SK-N-SH (cell line): ENCODE measurements at regions not wholly inside any gene's neighbourhood (a gene's known extent, or its start where the extent isn't known, plus 50 kb on each side); places are given as distances from the start of the nearest gene placed in this dataset.

Experiments
- CTCF ChIA-PET: fragments of 300-600, 350-600 bp; formaldehyde crosslinking; extraction: SDS; loops from one replicate; lab custom pipeline; 2021; lab: Yijun Ruan, JAX
- POLR2A ChIA-PET: fragments of 350-600 bp; sonication (Branson Sonifier 250); formaldehyde crosslinking; extraction: SDS; loops from one replicate; lab custom pipeline; 2020; ENCODE audit warnings: antibody characterized with exemption, inconsistent platforms; lab: Yijun Ruan, JAX
- DNase-seq: peaks from one replicate; pipeline ENCODE4 v3.0.0; 2012
- H2AFZ ChIP-seq: fragments of 200-600 bp; sonication (generic); 2 replicates; pipeline ENCODE4 v1.8.1; 2016; ENCODE audit warnings: antibody characterized with exemption, mild to moderate bottlenecking, low read depth
- H3F3A ChIP-seq: fragments of 200-600 bp; sonication (generic); replicated peaks from 2 replicates; pipeline ENCODE3; 2016; ENCODE audit warnings: antibody characterized with exemption, mild to moderate bottlenecking; ENCODE audit not compliant: insufficient read depth
- H3K27ac ChIP-seq, 2 experiments: fragments of 200-500 bp in 1 of 2; fragments of 200-600 bp in 1 of 2; sonication (Bioruptor generic) in 1 of 2; sonication (generic), shearing (Covaris generic) in 1 of 2; 2 replicates each; pipeline versions ENCODE4 v1.5.1 to v1.6.1; 2014 to 2016; ENCODE audit warnings: low read depth in 2 of 2, inconsistent platforms in 1 of 2, low read length in 1 of 2, mild to moderate bottlenecking in 1 of 2, mixed read lengths in 1 of 2
- H3K27me3 ChIP-seq: fragments of 200-600 bp; sonication (generic), shearing (Covaris generic); 2 replicates; pipeline ENCODE4 v1.6.1; 2016; ENCODE audit warnings: mixed run types; ENCODE audit not compliant: insufficient read depth
- H3K36me3 ChIP-seq, 2 experiments: fragments of 200-500 bp in 1 of 2; fragments of 200-600 bp in 1 of 2; sonication (Bioruptor generic) in 1 of 2; sonication (generic) in 1 of 2; replicated peaks in 1 of 2; 2 replicates each; pipeline versions ENCODE3 to v1.5.1; 2014 to 2016; ENCODE audit warnings: low read length in 1 of 2, mild to moderate bottlenecking in 1 of 2; ENCODE audit not compliant: insufficient read depth in 2 of 2, control insufficient read depth in 1 of 2
- H3K4me1 ChIP-seq, 2 experiments: fragments of 200-500 bp in 1 of 2; fragments of 200-600 bp in 1 of 2; sonication (Bioruptor generic) in 1 of 2; sonication (generic), shearing (Covaris generic) in 1 of 2; 2 replicates each; pipeline versions ENCODE4 v1.5.1 to v1.6.1; 2014 to 2016; ENCODE audit warnings: low read depth in 1 of 2, low read length in 1 of 2, mixed run types in 1 of 2; ENCODE audit not compliant: insufficient read depth in 2 of 2, control insufficient read depth in 1 of 2
- H3K4me2 ChIP-seq: fragments of 200-600 bp; sonication (generic), shearing (Covaris generic); 2 replicates; pipeline ENCODE4 v1.6.1; 2017; ENCODE audit warnings: mixed run types
- H3K4me3 ChIP-seq, 2 experiments: fragments of 200-500 bp in 1 of 2; fragments of 200-600 bp in 1 of 2; sonication (Bioruptor generic) in 1 of 2; sonication (generic), shearing (Covaris generic) in 1 of 2; 2 replicates each; pipeline versions ENCODE4 v1.5.1 to v1.8.1; 2014 to 2016; ENCODE audit warnings: low read depth in 2 of 2, inconsistent platforms in 1 of 2, low read length in 1 of 2, mild to moderate bottlenecking in 1 of 2, mixed read lengths in 1 of 2, moderate library complexity in 1 of 2
- H3K79me2 ChIP-seq: fragments of 200-600 bp; sonication (generic); 2 replicates; pipeline ENCODE4 v1.8.1; 2017; ENCODE audit warnings: mild to moderate bottlenecking; ENCODE audit not compliant: insufficient read depth
- H3K9ac ChIP-seq: fragments of 200-600 bp; sonication (generic); 2 replicates; pipeline ENCODE4 v1.6.1; 2017; ENCODE audit warnings: mixed run types
- H3K9me2 ChIP-seq: fragments of 200-600 bp; sonication (generic); 2 replicates; pipeline ENCODE4 v1.6.1; 2017; ENCODE audit warnings: mixed run types
- H3K9me3 ChIP-seq: fragments of 200-600 bp; sonication (generic); 2 replicates; pipeline ENCODE4 v1.6.1; 2017; ENCODE audit warnings: mixed run types, mild to moderate bottlenecking, moderate library complexity
- H4K20me1 ChIP-seq: fragments of 200-600 bp; sonication (generic); 2 replicates; pipeline ENCODE4 v1.6.1; 2017; ENCODE audit warnings: mild to moderate bottlenecking, mixed run types; ENCODE audit not compliant: insufficient read depth
- CHD2 ChIP-seq: fragments of 150-350 bp; IDR thresholded peaks from 2 replicates; pipeline ENCODE4 v1.6.1; 2018; ENCODE audit warnings: low read length; ENCODE audit not compliant: partially characterized antibody
- EP300 ChIP-seq, 2 experiments: IDR thresholded peaks; 2 replicates each; pipeline versions ENCODE4 v1.4.0 to v1.6.1; 2012; ENCODE audit warnings: borderline replicate concordance in 1 of 2, low read depth in 1 of 2, low read length in 1 of 2
- FOXJ3 ChIP-seq: sonication (generic); formaldehyde crosslinking; IDR thresholded peaks from 2 replicates; pipeline ENCODE4 v1.5.1; 2020; ENCODE audit warnings: mild to moderate bottlenecking, missing genetic modification reagents
- GATA2 ChIP-seq: sonication (generic); formaldehyde crosslinking; IDR thresholded peaks from 2 replicates; pipeline ENCODE4 v1.5.0; 2020; ENCODE audit warnings: mild to moderate bottlenecking, missing genetic modification reagents
- IRF3 ChIP-seq: fragments of 150-350 bp; IDR thresholded peaks from 2 replicates; pipeline ENCODE4 v1.6.1; 2016; ENCODE audit warnings: mild to moderate bottlenecking, low read depth, low read length
- JUND ChIP-seq: IDR thresholded peaks from 2 replicates; pipeline ENCODE4 v1.4.0; 2012
- MEF2A ChIP-seq: IDR thresholded peaks from 2 replicates; pipeline ENCODE4 v1.4.0; 2012; ENCODE audit warnings: low read depth, borderline replicate concordance
- MXI1 ChIP-seq: IDR thresholded peaks from 2 replicates; pipeline ENCODE4 v1.6.1; 2012; ENCODE audit warnings: mild to moderate bottlenecking, low read depth, low read length, improper control_type of control experiment
- NFIC ChIP-seq: IDR thresholded peaks from 2 replicates; pipeline ENCODE4 v1.4.0; 2012; ENCODE audit warnings: borderline replicate concordance
- POLR2AphosphoS5 ChIP-seq: IDR thresholded peaks from 2 replicates; pipeline ENCODE4 v1.6.1; 2012; ENCODE audit warnings: low read depth, low read length
- RFX5 ChIP-seq: IDR thresholded peaks from 2 replicates; pipeline ENCODE4 v1.6.1; 2012; ENCODE audit warnings: mild to moderate bottlenecking, improper control_type of control experiment, low read length
- SIN3A ChIP-seq: IDR thresholded peaks from 2 replicates; pipeline ENCODE4 v1.6.1; 2012; ENCODE audit warnings: low read depth, mild to moderate bottlenecking, low read length, moderate library complexity, borderline replicate concordance
- SMC3 ChIP-seq: IDR thresholded peaks from 2 replicates; pipeline ENCODE4 v1.6.1; 2012; ENCODE audit warnings: low read depth, low read length, improper control_type of control experiment
- TCF12 ChIP-seq: IDR thresholded peaks from 2 replicates; pipeline ENCODE4 v1.4.0; 2012
- TEAD4 ChIP-seq: IDR thresholded peaks from 2 replicates; pipeline ENCODE4 v1.4.0; 2012; ENCODE audit warnings: mild to moderate bottlenecking, borderline replicate concordance; ENCODE audit not compliant: insufficient read depth
- USF1 ChIP-seq: IDR thresholded peaks from 2 replicates; pipeline ENCODE4 v1.4.0; 2012; ENCODE audit warnings: low read depth, borderline replicate concordance
- WGBS: methylation state at CpG from one replicate; pipeline ENCODE4 v1.1.6; 2017; ENCODE audit warnings: low lambda C conversion rate; 5-methylcytosine and 5-hydroxymethylcytosine counted together
- TF ChIP-seq, protein P1 (sequence below): fragments of 200-600 bp; sonication (generic); IDR thresholded peaks from 2 replicates; pipeline ENCODE4 v1.6.1; 2017; ENCODE audit warnings: antibody characterized with exemption, mild to moderate bottlenecking, moderate library complexity
- TF ChIP-seq, protein P2 (sequence below): IDR thresholded peaks from 2 replicates; pipeline ENCODE4; 2012
- TF ChIP-seq, protein P3 (sequence below): fragments of 150-350 bp; IDR thresholded peaks from 2 replicates; pipeline ENCODE4 v1.6.1; 2017; ENCODE audit warnings: antibody characterized with exemption, low read length, low read depth, borderline replicate concordance

DNA sequence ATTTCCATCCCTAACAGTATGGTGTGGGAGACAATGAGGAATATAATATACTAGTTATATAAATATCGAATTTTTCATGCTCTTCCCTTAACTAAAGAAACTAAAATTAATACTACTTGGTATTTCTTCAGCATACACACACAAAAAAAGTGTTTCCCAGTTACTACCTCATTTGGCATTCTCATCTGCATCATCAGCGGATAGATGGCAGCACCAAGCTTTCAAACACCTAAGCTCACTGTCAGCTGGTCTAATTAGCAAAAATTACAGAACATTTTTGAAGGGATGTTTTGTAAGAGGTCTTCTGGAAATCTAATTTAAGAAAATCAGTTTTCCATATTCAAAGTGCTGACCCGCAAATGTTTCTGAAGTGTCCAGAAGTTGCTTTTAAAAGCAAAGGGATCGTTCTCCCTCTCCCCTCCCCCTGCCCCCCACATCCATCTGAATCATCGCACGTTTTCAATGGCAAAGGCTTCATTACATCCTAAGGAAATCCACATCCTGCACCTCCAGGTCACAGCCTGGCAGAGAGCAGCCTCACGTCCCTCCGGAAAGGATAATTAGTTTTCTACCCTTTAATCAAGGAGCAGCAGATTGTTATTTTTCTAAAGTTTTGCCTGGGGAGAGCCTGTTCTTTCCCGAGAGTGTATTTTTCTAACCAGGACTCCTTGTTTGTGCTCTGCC is 86.1 kb upstream of the SPATA12 start:
- Histone ChIP-seq H3K27me3 (no peaks in the 10 kb centered on the region), H3K9me2 (no peaks in the 10 kb centered on the region), H3K27ac (no peak overlapping the region; a peak in 1 of 4 replicates), H3K4me2 (no peak overlapping the region), H3K36me3 (no peaks in the 10 kb centered on the region), H3K4me1 (peaks cover 0 to 21% of the 10 kb centered on the region in 2 experiments; a peak in 2 of 4 replicates), H4K20me1 (no peaks in the 10 kb centered on the region), H3K4me3 (no peak overlapping the region), H3K79me2 (no peaks in the 10 kb centered on the region), H3F3A (peaks cover 4% of the 10 kb centered on the region), H3K9ac (no peak overlapping the region), H3K9me3 (no peaks in the 10 kb centered on the region), H2AFZ (no peak overlapping the region)
- TF ChIP-seq, protein P1, sequence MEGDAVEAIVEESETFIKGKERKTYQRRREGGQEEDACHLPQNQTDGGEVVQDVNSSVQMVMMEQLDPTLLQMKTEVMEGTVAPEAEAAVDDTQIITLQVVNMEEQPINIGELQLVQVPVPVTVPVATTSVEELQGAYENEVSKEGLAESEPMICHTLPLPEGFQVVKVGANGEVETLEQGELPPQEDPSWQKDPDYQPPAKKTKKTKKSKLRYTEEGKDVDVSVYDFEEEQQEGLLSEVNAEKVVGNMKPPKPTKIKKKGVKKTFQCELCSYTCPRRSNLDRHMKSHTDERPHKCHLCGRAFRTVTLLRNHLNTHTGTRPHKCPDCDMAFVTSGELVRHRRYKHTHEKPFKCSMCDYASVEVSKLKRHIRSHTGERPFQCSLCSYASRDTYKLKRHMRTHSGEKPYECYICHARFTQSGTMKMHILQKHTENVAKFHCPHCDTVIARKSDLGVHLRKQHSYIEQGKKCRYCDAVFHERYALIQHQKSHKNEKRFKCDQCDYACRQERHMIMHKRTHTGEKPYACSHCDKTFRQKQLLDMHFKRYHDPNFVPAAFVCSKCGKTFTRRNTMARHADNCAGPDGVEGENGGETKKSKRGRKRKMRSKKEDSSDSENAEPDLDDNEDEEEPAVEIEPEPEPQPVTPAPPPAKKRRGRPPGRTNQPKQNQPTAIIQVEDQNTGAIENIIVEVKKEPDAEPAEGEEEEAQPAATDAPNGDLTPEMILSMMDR: no peak
- no peak for TF ChIP-seq FOXJ3 (CRISPR knock-in tag)
- TF ChIP-seq RFX5: no peak
- TF ChIP-seq SIN3A: no peak
- TF ChIP-seq EP300 (IDR thresholded peaks at IDR 0.05; ENCODE audit: borderline replicate concordance in 1 of 2, low read depth in 1 of 2, low read length in 1 of 2): no peak
- TF ChIP-seq, protein P2, sequence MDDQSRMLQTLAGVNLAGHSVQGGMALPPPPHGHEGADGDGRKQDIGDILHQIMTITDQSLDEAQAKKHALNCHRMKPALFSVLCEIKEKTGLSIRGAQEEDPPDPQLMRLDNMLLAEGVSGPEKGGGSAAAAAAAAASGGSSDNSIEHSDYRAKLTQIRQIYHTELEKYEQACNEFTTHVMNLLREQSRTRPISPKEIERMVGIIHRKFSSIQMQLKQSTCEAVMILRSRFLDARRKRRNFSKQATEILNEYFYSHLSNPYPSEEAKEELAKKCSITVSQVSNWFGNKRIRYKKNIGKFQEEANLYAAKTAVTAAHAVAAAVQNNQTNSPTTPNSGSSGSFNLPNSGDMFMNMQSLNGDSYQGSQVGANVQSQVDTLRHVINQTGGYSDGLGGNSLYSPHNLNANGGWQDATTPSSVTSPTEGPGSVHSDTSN: no peak
- no peak for TF ChIP-seq CHD2
- TF ChIP-seq SMC3: no peak
- no peak for TF ChIP-seq POLR2AphosphoS5
- TF ChIP-seq TEAD4: no peak
- TF ChIP-seq TCF12: no peak
- no peak for TF ChIP-seq MXI1
- DNase-seq: no peak
- ChIA-PET CTCF (interaction anchor here (0.7 to 1.8 kb wide), 3 partner anchors 22 to 175 kb away, joined by 4 to 5 read pairs (median 5); partner anchors contain the start of gene ARHGEF3), POLR2A (no interaction called here)
- WGBS: 86% methylated on average over 9 of the region's 9 CpGs

- CTCF ChIA-PET: interaction anchor here (1.0 to 1.5 kb wide), 4 partner anchors 10 to 164 kb away, joined by 3 to 5 read pairs (median 4); no protein-coding TSS in a partner anchor
- no peak for DNase-seq
Measured at GRCh38 chr3:56971816-56972215, 88.6 kb upstream of the SPATA12 start.

More at GRCh38 chr3:56971816-56972215, 88.6 kb upstream of the SPATA12 start:
- H3K27ac ChIP-seq: no peak overlapping the region
- 95% methylated on average over 4 of the region's 4 CpGs for WGBS
- TF ChIP-seq MEF2A (no peak), NFIC (no peak), IRF3 (no peak), MXI1 (no peak), TCF12 (no peak), TEAD4 (no peak), SIN3A (no peak), USF1 (no peak), CHD2 (no peak), FOXJ3 (CRISPR knock-in tag) (no peak), JUND (no peak), RFX5 (no peak), GATA2 (CRISPR knock-in tag) (no peak)
- TF ChIP-seq, protein P2: no peak
- TF ChIP-seq, protein P3, sequence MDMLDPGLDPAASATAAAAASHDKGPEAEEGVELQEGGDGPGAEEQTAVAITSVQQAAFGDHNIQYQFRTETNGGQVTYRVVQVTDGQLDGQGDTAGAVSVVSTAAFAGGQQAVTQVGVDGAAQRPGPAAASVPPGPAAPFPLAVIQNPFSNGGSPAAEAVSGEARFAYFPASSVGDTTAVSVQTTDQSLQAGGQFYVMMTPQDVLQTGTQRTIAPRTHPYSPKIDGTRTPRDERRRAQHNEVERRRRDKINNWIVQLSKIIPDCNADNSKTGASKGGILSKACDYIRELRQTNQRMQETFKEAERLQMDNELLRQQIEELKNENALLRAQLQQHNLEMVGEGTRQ: no peak
- H3K27me3 ChIP-seq: no peaks in the 10 kb centered on the region
- H3K36me3 ChIP-seq: no peaks in the 10 kb centered on the region
- H3K4me3 ChIP-seq: no peak overlapping the region
- no peaks in the 10 kb centered on the region for H4K20me1 ChIP-seq
- no peaks in the 10 kb centered on the region for H3K9me3 ChIP-seq
- no peak overlapping the region for H3K9ac ChIP-seq
- POLR2A ChIA-PET: no interaction called here
- H3K4me2 ChIP-seq: no peak overlapping the region
- peaks cover 3% of the 10 kb centered on the region for H3F3A ChIP-seq
- peaks cover 0 to 9% of the 10 kb centered on the region in 2 experiments; a peak in 2 of 4 replicates for H3K4me1 ChIP-seq
- no peak overlapping the region for H2AFZ ChIP-seq
- no peaks in the 10 kb centered on the region for H3K79me2 ChIP-seq
- no peaks in the 10 kb centered on the region for H3K9me2 ChIP-seq
